HTR-8/SVneo (cell line): ENCODE measurements at regions not wholly inside any gene's neighbourhood (a gene's known extent, or its start where the extent isn't known, plus 50 kb on each side); places are given as distances from the start of the nearest gene placed in this dataset.

ENCODE experiments used
- DNase-seq: peaks from one replicate; pipeline ENCODE4 v3.0.0; 2011; ENCODE audit warnings: low spot score, mixed read lengths; ENCODE audit not compliant: insufficient read length
- FAIRE-seq: peaks from 2 replicates; lab custom pipeline; 2011; peaks lifted over from hg19 to GRCh38; lab: Jason Lieb, UNC

GRCh38 chr11:119497717-119498116, 74.7 kb upstream of the THY1 start:
- DNase-seq, result no peak
- no peak for FAIRE-seq

DNA sequence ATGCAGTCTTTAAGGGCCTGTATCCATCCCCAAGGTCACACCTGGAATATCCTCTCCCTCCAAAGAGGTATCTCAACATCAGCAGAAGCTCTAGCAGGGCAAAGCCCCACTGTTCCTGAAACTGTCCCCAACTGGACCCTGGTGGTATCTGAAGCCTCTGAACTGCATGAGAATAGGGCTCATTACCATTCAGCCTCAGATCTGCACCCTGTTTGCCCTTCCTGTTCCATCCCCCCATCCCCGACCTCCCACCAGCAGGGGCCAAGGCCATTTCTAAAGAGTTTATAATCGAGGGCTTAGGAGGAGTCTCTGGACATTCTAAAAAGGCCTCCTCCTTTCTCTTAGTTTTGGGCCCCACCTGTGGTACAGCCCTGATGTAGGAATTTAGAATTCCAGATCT, 74.0 kb upstream of the THY1 start:
- DNase-seq (no peak), FAIRE-seq (no peak)

DNA sequence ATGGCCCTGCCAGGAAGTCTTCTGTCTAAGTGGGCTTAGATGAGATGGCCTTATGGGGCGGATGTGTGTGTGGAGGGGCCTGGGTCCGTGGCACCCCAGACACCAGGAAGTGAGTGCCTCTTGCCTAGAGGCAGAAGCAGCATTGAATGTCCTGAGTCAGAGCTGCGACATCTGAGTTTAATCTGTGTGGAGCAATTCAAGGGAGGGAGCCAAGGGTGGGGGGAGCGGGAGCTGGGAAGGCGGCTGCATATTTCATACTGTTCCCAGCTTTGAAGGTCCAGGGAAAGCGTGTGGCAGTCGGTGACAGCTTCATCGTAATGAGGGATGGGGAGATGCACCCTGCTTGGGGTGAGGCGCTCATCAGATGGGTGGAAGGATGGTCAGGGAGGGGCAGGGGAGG, 73.5 kb upstream of the THY1 start:
- DNase-seq, result no peak
- peak; percentile 9 for FAIRE-seq

- FAIRE-seq (no peak), DNase-seq (no peak)
These were observed 70.7 kb upstream of the THY1 start for GRCh38 chr11:119493712-119494111.

DNA sequence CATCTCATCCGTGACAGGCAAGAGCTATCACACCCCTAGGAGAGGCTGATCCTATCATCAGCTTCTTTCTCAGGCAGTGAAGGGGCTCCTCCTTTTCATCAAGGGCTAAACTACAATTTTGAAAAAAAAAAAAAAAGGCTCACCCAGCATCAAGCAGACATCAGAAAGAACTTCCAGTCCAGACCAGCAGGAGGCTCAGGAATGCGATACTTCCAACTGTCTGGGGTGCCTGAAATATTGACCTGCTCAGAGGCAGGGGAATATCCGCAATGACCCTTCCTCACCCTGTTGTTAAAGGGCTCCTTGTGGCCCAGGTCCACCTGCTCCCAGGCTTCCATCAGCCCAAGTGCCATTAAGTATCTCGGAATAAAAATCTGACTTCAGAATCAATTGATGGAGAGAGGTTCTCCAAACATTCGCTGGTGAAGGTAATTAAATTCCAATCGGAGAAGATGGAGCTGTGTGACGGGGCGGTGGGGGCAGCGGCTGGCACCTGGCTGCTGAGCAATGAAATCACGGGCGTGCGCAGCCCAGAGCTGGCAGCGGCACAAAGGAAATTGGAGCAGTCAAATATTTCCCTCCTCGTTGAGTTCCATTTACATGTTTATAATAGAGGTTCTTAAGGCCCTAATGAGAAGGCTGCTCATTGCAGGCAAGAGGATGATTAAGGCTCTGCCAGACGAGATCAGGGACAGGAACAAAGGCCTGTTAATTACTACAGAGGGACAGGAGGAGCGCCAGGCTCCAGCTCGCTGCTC, 69.0 kb upstream of the THY1 start:
- no peak for DNase-seq
- FAIRE-seq, result no peak

- no peak for FAIRE-seq
- no peak for DNase-seq
These were observed 67.5 kb upstream of the THY1 start for GRCh38 chr11:119490253-119491006.

DNA sequence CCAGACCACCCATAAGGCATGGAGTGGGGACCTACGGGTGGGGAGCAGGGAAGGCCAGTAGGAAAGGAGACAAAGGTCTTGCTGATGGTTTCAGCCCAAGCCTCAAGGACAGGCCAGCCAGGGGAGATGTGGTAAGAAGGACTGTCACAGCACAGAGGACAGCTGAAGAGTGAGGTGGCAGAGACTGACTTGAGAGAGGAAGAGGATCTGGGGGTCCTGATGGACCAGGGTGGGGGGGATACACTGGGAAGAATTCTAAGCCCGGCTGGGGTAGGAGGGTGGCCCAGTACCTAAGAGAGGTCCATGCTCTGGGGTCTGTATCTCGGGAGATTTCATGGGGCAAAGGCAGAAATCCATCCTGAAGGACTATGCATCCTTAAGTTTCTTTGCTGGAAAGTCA, 66.1 kb upstream of the THY1 start:
- DNase-seq (no peak), FAIRE-seq (no peak)

DNA sequence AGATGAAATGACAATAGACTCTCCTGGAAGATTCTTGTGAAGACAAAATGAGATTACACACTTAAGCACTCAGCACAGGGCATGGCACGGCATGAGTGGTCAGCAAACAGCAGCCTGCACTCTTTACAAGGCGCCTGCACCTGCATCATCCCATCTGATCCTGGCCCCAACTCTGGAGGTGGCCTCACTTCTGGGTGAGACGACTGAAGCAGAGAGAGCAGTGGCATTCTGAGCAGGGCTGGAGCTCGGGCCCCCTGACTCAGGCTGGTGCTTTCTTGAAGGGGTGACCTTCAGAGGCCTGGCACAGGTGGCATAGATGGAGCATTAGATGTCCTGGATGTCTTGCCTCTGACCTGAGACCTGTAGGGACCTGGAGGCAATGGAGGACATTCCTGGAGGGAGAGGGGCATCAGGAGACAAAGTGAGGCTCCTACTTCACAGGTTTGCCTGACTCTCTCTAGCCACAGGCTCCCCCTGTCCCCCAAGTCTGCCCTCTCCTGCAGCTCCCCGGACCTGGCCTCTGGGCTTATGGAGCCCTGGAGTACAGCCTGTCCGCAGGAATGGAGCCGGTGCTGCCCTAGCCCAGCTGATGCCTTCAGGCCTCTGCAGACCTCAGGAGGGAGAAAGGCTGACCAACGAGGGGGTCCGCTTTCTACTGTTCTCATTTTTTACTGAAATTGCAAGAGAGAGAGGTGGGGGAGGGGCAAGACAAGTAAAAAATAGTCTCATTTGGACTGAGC, 65.5 kb upstream of the THY1 start:
- DNase-seq (no peak), FAIRE-seq (no peak)

GRCh38 chr11:119486691-119487259, 63.8 kb upstream of the THY1 start:
- FAIRE-seq (no peak), DNase-seq (no peak)

DNA sequence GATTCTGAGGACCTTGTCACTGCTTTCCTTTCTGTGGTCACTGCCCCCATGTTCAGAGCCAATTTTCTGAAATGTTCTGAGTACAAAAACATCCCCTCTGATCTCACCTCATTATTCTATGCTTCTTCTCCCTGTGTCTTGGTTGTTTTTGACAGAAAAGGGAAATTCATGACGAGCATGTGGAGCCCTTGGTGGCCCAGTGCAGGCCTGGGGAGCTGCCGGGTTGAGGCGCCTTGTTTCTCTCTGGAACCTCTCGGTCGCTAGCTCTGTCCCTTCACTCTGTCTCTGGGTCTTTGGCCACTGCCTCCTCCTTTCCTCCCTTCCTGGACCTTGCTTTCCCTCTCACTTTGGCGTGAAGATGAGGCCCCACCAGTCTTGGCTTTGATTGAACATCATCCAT, 63.0 kb upstream of the THY1 start:
- DNase-seq (no peak), FAIRE-seq (no peak)

DNA sequence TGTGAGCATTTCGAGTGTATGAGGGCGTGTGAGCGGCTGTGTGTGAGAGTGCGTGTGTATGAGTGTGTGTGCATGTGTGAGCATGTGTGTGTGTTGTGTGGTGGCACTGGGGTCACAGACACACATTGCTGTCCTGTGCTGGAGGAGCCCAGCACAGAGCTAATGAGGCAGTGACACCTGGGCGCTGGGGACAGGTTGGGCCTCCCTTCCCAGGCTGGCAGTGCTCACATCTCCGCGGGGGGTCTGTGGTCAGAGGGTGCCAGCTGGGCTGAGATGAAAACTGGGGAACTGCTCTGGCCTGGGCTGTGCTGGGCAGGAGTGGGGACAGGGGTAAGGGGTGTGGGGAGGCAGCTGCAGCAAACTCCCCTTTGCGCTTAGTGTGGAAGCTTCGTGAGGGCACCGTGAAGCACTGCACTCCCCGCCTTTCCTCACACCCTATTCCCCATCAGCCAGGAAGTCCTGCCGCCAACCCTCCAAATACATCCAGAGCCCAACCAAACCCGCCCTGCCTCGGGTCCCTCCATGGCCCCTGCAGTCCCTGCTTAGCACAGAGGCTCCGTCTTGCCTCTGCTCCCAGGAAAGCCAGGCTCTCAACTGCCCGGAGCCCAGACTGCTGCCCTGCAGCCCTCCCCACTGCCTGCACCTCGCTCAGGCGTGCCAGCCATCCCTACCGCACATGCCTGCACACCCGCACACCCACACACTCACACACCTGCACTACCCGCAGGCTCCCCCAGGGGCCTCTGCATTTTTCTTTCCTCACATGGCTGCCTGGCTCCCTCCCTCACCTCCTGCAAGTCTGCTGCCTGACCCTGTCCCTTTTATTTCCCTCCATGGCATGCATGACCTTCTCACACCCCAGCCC, 62.0 kb upstream of the THY1 start:
- no peak for FAIRE-seq
- DNase-seq, result no peak

GRCh38 chr11:119483881-119484371, 61.0 kb upstream of the THY1 start:
- no peak for FAIRE-seq
- DNase-seq, result no peak

DNA sequence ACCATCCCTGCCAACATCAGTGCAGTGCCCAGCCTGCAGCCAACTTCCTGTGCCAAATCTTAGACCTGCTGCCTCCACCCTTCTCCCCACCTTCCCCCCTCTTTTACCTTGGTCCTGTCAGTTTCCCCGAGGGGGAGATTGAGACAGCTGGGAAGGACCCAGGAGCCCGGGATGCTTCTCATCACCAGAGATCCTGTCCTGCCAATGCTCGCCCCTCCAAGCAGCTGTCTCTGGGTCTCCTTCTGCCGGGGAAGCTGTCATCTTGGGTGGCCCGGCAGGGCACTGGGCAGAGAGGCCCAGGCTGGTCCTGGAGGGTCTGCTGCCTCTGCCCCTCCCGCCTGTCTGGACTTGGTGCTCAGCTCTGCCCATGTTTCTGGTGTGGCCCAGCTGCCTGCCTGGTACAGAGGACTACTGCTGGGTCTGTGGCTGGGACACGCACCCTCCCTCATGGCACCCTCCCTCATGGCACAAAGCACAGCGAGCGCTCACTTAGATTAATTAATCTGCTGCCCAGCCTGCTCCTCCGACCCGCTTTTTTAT, 60.4 kb upstream of the THY1 start:
- DNase-seq (no peak), FAIRE-seq (no peak)

- DNase-seq (no peak), FAIRE-seq (no peak)
These were observed 59.6 kb upstream of the THY1 start for GRCh38 chr11:119482521-119483011.

- DNase-seq (no peak), FAIRE-seq (peak; percentile 71)
These were observed 58.9 kb upstream of the THY1 start for GRCh38 chr11:119481667-119482400.

GRCh38 chr11:119481021-119481666, 58.2 kb upstream of the THY1 start:
- DNase-seq (peak; percentile 88), FAIRE-seq (peak; percentile 84)

DNA sequence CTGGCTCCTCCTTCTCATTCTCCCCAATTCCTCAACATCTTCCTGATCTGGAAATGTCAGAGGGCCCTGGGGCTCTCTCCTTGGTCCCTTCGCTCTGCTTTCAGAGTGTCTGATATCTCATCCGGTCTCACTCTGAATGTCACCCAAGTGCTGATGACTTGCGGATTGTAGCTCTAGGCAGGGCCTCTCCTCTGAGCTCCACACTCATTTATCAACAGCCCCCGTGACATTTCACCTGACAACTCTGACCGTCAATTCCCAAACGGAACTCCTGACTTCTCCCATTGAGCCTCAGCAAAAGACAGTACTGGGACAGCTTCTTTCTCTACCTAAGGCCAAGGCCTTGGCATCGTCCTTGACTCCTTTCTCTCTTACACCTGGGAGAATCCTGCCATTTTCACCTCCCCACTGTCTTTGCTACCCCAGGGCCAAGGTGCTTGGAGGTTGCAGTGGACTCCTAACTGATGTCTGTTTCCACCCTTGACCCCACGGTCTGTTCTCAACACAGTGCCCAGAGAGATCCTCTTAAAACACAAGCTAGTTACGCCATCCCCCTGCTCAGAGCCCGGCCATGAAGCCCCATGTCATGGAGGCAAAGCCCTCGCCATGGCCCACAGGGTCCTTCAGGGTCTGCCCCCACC, 57.5 kb upstream of the THY1 start:
- FAIRE-seq (no peak), DNase-seq (no peak)
